ENCODE measurements at regions not wholly inside any gene's neighbourhood (a gene's known extent, or its start where the extent isn't known, plus 50 kb on each side); places are given as distances from the start of the nearest gene placed in this dataset.
"Not testable (repeated sequence)": the region's sequence is repeated elsewhere in the genome, so short reads cannot be mapped to it uniquely, and the experiment has no call there.

DNA sequence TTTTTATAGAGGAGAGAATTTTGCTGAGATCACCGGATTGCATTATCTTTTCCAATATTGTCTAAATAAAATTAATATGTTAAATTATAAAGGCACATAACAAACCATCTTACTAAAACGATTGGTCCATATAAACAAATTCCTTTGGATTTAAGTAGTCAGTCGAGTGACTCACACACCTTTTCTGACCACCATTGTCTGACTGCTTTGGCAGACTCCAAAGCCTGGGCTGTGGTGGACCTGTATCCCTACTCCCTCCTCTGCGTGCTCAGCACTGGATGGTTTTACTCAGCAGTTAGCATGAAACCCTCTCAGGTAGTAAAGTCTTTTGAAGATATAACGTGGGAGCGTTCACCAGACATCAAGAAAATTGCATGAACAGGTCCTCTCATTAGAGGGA is 134.2 kb downstream of the BCL2L11 start:
- TF ChIP-seq, protein P1, sequence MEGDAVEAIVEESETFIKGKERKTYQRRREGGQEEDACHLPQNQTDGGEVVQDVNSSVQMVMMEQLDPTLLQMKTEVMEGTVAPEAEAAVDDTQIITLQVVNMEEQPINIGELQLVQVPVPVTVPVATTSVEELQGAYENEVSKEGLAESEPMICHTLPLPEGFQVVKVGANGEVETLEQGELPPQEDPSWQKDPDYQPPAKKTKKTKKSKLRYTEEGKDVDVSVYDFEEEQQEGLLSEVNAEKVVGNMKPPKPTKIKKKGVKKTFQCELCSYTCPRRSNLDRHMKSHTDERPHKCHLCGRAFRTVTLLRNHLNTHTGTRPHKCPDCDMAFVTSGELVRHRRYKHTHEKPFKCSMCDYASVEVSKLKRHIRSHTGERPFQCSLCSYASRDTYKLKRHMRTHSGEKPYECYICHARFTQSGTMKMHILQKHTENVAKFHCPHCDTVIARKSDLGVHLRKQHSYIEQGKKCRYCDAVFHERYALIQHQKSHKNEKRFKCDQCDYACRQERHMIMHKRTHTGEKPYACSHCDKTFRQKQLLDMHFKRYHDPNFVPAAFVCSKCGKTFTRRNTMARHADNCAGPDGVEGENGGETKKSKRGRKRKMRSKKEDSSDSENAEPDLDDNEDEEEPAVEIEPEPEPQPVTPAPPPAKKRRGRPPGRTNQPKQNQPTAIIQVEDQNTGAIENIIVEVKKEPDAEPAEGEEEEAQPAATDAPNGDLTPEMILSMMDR (conservative IDR thresholded peaks at IDR 0.05 in 1 of 2, IDR thresholded peaks at IDR 0.05 in 1 of 2; ENCODE audit: extremely low read depth in 1 of 2, insufficient read depth in 1 of 2, low read depth in 1 of 2, low read length in 2 of 2), result not testable (repeated sequence)
- not testable (repeated sequence) for TF ChIP-seq EZH2 (IDR thresholded peaks at IDR 0.05; ENCODE audit: borderline replicate concordance, low read length)

Measured in mammary epithelial cell (primary cell).